ENCODE measurements at regions not wholly inside any gene's neighbourhood (a gene's known extent, or its start where the extent isn't known, plus 50 kb on each side); places are given as distances from the start of the nearest gene placed in this dataset.

DNA sequence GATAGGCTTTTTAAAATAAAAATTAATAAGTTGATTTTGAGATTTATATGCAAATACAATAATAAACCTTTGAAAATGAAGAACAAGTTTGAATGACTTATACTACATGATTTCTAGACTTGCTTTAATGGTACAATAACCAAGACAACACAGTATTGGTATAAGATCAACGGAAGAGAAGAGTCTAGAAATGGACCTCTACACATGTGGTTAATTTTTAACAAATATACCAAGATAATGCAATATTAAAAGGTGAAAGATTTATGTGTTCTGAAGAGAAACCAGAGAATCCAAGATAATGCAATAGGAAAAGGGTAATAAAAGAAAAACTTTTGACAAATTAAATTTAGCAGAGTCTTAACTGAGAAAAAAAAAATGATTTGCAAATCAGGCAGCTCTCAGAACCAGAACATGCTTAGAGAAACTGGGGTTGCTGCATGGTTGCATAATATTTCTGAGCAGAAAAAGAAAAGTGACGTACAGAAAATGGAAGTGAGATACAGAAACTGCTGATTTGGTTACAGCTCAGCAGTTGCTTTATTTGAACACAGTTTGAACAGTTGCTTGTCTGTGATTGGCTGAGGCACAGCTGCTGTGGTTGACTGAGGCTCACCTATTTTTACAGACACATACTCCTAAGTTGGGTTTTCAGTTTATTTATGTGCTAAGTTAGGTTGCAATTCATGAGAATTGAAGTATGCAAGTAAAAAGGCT lies 365.9 kb downstream of the CRPPA start:
- peak; percentile 21 for DNase-seq (ENCODE audit: low spot score)

DNA sequence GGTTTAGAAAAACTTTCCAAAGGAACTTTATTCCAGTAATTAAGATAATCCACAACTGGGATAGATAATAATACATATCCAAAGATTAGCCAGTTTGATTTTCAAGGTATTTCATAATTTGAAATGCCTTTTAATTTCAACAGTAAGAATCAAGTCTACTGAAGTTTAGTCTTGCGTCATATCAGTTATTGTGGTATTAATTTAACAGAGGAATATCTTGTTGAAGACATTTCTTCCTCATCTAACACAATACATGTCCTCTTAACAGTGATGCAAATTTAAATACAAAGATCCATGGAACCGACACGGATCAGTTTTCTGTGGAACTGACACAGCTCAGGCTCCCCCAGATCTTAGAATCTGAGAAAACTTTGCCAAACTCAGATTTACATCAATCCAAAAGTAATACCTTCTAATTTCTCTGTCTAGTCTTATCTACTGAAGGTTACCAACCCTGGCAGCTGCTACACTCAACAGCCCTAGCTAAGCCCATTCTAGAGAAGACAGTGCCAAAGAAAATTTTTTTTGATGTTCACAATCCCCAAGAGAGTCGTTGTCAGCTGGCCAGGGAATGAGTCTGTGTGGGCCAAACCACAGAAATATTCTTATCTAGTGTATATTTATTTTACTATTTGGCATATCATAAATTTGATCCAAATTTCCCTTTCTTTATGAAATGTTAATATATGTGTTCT lies 365.2 kb upstream of the MEOX2 start:
- DNase-seq (ENCODE audit: low spot score): no peak

GRCh38 chr7:16046041-16046440 lies 359.6 kb upstream of the MEOX2 start:
- DNase-seq (ENCODE audit: low spot score): no peak

GRCh38 chr7:16045296-16045695 lies 358.8 kb upstream of the MEOX2 start:
- no peak for DNase-seq (ENCODE audit: low spot score)

DNA sequence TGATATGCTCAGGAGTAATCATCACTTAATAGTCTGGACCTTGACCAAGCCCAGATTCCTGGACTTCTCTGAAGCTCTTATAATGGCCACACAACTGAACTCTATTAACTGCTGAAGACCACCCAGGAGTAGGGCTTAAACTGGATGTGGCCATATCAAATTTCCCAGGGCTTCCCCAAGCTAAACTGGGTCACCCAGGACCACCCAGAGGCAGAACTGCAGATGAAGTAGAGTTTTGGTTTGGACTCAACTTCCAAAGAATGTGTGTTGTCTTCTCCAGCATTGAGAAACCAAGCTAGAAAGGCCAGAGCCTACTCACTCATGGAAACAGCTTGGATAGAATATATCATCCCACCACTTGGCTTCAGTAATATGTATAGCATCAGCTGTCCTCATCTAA lies 358.2 kb upstream of the MEOX2 start:
- no peak for DNase-seq (ENCODE audit: low spot score)

DNA sequence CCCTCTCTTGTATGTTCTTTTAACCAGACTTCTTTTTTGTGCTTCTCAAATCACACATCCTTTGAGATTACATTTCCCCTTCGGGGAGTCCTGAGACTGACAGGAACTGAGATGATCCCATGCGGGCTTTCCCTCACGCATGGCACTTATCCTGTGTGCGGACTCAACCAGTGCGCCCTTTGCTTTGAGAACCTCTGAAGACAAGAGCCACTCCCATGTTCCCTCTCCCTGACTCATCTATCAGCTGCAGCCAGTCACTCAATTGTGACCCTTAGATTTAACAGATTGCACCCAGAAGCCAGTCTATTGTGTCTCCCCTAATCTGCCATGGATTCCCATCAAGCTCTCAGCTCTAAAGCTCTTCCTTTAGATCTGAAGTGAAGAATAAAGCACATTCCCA lies 353.9 kb upstream of the MEOX2 start:
- no peak for DNase-seq (ENCODE audit: low spot score)

DNA sequence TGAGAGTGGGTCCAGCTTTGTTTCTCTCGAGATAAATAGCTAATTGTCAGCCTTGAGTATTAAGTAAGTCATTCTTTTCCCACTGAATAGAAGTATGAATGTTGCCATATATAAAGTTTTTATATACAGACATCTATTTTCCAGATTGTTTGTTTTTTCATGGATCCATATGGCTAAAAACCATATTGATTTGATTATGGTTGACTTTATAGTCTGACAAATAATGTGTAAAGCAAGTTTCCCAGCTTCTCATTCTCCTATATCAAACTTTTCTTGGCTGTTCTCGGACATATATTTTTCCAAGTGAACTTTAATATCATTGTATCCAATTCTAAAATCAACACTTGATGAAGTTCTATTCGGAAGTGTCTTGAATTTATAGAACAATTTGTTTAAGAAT lies 352.4 kb upstream of the MEOX2 start:
- DNase-seq (ENCODE audit: low spot score): no peak

GRCh38 chr7:16035392-16035791 lies 348.9 kb upstream of the MEOX2 start:
- DNase-seq (ENCODE audit: low spot score): no peak

DNA sequence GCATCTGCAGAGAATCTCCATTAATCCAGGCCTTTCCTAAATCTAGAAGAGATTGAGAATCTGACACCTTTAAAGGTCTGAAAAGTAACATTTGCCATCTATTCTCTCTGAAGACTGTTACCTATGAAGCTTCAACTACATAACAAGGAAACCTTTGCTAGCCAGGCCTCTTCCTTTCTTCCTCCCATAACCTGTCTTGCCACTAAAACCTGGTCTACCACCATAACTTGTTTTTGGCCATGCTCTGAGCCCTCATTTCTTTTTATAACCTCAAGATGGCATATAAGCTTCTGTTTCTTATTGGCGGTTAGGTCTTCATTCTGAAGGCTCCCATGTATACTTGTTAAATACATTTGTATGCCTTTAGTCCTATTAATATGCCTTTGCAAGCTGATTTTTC lies 348.4 kb upstream of the MEOX2 start:
- no peak for DNase-seq (ENCODE audit: low spot score)

- DNase-seq (ENCODE audit: low spot score): no peak
Observed at GRCh38 chr7:16034353-16034752, 347.9 kb upstream of the MEOX2 start.

GRCh38 chr7:16033233-16033632 lies 346.8 kb upstream of the MEOX2 start:
- no peak for DNase-seq (ENCODE audit: low spot score)

DNA sequence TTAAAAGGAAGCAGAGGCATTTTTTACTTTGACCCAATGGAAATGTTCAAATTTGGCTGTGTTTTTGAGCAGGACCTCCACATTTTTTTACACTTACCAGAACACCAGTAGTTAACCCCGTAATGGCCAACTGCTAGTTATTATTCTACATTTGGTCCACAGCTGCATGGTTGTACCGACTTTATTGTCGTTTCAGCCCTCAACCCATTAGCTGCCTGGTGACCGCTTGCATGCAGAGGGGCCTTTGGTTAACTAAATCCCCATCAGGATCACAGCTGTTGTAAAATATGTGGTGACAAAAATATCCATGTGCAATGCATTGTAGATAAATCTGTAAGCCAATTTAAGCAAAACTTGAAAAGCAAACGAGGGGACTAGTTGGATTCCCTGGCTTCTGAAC lies 342.2 kb upstream of the MEOX2 start:
- DNase-seq (ENCODE audit: low spot score): no peak

DNA sequence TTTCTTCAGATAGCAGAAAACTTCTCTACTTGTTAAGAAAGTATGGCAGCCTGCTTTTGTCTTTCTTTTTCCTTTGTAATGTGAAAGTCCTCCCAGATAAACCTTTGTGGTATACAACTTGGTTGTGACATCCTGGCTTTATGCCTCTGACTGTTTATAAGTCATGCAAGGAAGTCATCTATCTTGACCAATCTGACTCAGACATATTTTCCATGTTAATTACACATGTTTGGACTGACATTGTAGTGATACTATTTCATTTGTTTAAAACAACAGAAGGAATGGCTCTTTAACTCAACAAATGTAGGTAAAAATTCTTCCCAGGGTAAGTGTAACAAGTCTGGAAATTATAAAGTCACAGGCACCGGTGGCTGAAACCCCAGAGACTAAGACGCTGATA lies 341.6 kb upstream of the MEOX2 start:
- no peak for DNase-seq (ENCODE audit: low spot score)

DNA sequence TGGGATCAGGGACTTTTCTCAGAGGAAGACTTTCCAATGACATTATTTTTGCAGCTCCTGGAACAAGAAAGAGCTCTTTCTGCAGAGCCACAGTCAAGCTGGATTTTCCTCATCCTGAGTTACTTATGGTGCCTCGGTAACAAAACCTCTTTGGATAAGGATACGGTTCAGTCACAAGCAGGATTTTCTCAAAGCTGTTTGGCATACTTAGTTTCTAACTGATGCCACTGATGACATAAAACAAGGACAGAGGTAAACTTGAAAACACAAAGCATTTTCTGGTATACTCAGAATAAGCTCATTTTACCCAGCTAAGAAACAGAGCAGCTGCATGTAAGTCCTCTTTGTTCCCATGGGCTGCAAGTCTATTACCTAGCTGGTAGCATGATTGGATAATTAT lies 340.9 kb upstream of the MEOX2 start:
- no peak for DNase-seq (ENCODE audit: low spot score)

DNA sequence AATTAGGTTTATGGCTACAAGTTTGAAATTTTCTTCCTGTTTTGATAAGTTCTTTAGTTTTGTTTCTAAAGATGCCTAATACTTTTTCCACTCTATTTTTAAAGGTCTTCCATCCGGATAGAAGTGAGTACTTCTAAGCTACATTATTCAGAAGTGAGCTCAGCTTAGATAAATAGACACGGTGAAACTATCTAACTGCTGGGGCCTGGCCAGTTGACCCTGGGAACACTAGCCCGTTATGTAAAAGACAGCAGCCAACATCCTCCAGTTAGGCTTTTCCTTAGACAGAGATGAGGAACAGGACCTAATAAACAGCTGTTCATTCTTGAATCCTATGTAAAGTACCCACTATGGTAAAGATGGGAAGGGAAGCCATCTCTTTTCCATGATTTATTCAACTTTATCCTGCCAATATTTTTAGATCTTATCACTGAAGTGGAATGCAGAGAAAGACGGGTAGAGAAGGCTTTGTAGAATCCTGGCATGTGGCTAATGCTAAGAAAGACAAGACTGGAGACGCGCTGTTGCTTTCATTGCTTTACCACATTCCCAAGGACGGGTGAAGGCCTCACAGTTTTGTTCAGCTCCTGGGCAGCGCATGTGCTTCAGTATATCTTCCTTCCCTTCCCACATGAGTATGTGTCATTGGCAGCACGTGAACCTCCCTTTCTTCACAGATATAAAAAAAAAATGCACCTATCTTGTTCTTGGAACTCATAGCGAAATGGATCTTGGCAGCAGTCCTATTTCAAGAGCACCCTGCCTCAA lies 340.0 kb upstream of the MEOX2 start:
- DNase-seq (ENCODE audit: low spot score): no peak

- no peak for DNase-seq (ENCODE audit: low spot score)
Observed at GRCh38 chr7:16025696-16026095, 339.2 kb upstream of the MEOX2 start.

- no peak for DNase-seq (ENCODE audit: low spot score)
Observed at GRCh38 chr7:16023503-16023902, 337.0 kb upstream of the MEOX2 start.

GRCh38 chr7:16023046-16023445 lies 336.6 kb upstream of the MEOX2 start:
- DNase-seq (ENCODE audit: low spot score): no peak

DNA sequence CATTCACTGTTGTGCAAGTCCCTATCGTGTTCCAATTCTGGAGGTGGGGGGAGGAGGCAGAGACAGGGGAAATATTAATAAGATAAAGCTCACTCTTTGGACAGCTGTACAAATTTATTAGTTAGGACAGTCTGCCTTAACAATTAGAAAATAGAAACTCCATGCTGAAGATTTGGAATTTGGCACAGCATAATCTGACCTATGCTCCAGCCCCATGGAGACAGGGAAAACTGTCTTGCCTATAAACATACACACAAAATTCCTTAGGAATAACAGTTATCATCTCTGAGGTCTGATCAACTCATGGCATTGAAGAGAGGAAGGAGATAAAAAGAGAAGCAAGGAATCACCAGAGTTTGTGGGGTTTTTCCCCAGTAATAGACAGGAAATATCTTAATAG lies 335.4 kb upstream of the MEOX2 start:
- DNase-seq (ENCODE audit: low spot score): no peak

- no peak for DNase-seq (ENCODE audit: low spot score)
Observed at GRCh38 chr7:16015981-16016380, 329.5 kb upstream of the MEOX2 start.

DNA sequence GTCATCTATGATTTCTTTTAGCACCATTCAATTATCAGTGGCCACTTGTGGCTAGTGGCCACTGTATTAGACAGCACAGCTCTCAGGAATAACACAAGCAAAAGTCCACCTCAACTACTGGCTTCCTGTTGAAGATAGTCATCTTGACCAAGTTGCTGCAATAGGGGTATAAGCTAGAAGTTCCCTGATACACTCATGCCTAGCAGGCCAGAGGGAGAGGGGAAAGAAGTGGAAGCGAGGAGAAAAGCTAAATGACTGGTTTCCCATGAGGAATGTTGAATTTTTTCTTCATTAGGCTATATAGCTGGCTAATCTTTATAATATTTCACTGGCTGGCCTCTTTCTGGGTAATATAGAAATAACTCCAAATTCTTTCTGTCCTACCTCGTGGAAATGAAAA lies 327.5 kb upstream of the MEOX2 start:
- no peak for DNase-seq (ENCODE audit: low spot score)

- DNase-seq (ENCODE audit: low spot score): no peak
Observed at GRCh38 chr7:16007911-16008310, 321.4 kb upstream of the MEOX2 start.

DNA sequence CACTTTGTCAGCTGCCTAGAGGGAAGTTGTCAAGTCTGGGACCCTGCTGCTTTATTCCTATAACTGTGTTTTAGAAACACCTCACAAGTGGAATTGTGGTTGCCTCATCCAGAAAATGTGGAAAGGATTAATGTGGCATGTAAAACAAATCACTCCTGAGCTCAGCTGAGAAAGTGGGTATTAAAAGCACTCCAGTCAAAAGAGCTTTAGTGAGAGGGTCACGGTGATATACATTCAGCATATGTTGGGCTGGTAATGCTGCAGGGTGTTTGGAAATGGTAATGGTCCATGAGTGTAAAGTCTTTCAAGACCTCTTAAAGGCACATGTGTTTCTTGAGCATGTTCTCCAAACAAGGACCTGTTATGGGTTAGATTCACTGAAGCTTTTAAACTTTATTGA lies 318.2 kb upstream of the MEOX2 start:
- no peak for DNase-seq (ENCODE audit: low spot score)
